ENCODE measurements at regions not wholly inside any gene's neighbourhood (a gene's known extent, or its start where the extent isn't known, plus 50 kb on each side); places are given as distances from the start of the nearest gene placed in this dataset.
"Not testable (repeated sequence)": the region's sequence is repeated elsewhere in the genome, so short reads cannot be mapped to it uniquely, and the experiment has no call there.

DNA sequence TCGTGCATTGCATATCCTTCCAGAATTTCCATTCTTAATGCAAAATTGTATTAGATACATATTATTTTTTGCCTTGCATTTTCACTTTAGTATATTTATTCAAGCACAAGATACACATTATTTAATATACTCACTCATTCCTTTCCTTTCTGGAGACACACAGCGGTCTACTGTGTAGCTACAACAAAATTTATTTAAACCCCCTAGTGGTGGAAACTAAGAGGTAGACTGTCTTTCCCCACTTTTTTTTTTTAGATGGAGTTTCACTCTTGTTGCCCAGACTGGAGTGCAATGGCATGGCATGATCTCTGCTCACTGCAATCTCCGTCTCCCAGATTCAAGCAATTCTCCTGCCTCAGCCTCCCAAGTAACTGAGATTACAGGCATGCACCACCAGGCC, 2040.3 kb upstream of the PCDH20 start:
- no peaks in the 10 kb centered on the region for H3K27me3 ChIP-seq
- H3K36me3 ChIP-seq, result no peaks in the 10 kb centered on the region
- no peak for TF ChIP-seq POLR2A (IDR thresholded peaks at IDR 0.05)
- TF ChIP-seq, protein P1, sequence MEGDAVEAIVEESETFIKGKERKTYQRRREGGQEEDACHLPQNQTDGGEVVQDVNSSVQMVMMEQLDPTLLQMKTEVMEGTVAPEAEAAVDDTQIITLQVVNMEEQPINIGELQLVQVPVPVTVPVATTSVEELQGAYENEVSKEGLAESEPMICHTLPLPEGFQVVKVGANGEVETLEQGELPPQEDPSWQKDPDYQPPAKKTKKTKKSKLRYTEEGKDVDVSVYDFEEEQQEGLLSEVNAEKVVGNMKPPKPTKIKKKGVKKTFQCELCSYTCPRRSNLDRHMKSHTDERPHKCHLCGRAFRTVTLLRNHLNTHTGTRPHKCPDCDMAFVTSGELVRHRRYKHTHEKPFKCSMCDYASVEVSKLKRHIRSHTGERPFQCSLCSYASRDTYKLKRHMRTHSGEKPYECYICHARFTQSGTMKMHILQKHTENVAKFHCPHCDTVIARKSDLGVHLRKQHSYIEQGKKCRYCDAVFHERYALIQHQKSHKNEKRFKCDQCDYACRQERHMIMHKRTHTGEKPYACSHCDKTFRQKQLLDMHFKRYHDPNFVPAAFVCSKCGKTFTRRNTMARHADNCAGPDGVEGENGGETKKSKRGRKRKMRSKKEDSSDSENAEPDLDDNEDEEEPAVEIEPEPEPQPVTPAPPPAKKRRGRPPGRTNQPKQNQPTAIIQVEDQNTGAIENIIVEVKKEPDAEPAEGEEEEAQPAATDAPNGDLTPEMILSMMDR (IDR thresholded peaks at IDR 0.05 in 4 of 5, conservative IDR thresholded peaks at IDR 0.05 in 1 of 5), result peak in 1 of 5 experiments; percentile 18
- ATAC-seq (no peak), DNase-seq (no peak)
- H3K27ac ChIP-seq, result no peak overlapping the region
- no peaks in the 10 kb centered on the region for H3K9me3 ChIP-seq
- H3K4me3 ChIP-seq, result no peak overlapping the region
- intact Hi-C loops (cut with DNase I; ENCODE audit: low total_unique reads) (no loop called here), in situ Hi-C loops (cut with MboI; ENCODE audit: low sequenced_read_pairs in 4 of 4) (no loop called here)
- H3K4me1 ChIP-seq, result no peaks in the 10 kb centered on the region

DNA sequence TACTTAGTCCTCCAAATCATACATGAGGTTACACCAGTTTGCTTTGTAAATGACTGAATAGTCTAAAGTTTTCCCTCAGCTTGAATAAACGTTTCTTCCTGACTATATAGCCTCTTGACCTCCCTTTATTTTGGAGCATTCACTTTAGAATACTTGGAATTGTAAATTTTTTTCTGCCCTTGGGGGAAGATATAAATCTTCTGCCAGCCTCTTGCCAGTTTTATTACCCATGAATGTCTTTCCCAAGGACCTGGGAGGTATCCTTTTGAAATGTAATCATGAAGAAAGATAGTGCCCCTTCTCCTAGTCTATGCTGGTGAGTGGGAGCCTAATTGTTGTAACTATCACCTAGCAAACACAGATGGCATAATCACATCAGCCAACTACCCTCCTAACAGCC, 2033.9 kb upstream of the PCDH20 start:
- Histone ChIP-seq H3K36me3 (no peaks in the 10 kb centered on the region), H3K27ac (no peak overlapping the region), H3K27me3 (no peaks in the 10 kb centered on the region), H3K4me1 (no peaks in the 10 kb centered on the region), H3K9me3 (no peaks in the 10 kb centered on the region), H3K4me3 (no peak overlapping the region)
- ATAC-seq, result no peak
- intact Hi-C loops (cut with DNase I; ENCODE audit: low total_unique reads) (no loop called here), in situ Hi-C loops (cut with MboI; ENCODE audit: low sequenced_read_pairs in 4 of 4) (no loop called here)
- DNase-seq, result no peak
- no peak for TF ChIP-seq POLR2A (IDR thresholded peaks at IDR 0.05)
- TF ChIP-seq, protein P1 (IDR thresholded peaks at IDR 0.05 in 4 of 5, conservative IDR thresholded peaks at IDR 0.05 in 1 of 5), result no peak

DNA sequence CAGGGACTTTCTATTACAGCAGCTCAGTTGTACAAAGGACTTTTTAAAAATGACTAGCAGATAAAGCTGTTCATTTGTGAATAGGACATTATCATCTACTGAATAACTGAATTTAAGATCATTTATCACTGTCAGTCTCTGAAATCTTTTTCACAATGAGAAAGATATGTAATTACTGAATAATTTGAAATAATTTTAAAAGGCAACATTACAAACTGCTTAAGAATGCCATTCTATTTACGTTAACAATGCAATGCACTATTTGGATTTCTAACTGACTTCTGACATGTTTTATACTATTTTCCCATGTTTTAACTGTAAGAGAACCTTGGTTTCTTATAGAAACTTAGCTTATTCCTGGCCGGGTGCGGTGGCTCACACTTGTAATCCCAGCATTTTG, 2033.0 kb upstream of the PCDH20 start:
- no peaks in the 10 kb centered on the region for H3K9me3 ChIP-seq
- no peaks in the 10 kb centered on the region for H3K27me3 ChIP-seq
- H3K4me1 ChIP-seq, result no peaks in the 10 kb centered on the region
- H3K4me3 ChIP-seq, result no peak overlapping the region
- in situ Hi-C loops (cut with MboI; ENCODE audit: low sequenced_read_pairs in 4 of 4) (no loop called here), intact Hi-C loops (cut with DNase I; ENCODE audit: low total_unique reads) (no loop called here)
- ATAC-seq, result no peak
- H3K27ac ChIP-seq, result no peak overlapping the region
- DNase-seq, result no peak
- no peaks in the 10 kb centered on the region for H3K36me3 ChIP-seq
- TF ChIP-seq, protein P1 (IDR thresholded peaks at IDR 0.05 in 4 of 5, conservative IDR thresholded peaks at IDR 0.05 in 1 of 5), result no peak
- TF ChIP-seq POLR2A (IDR thresholded peaks at IDR 0.05), result no peak

DNA sequence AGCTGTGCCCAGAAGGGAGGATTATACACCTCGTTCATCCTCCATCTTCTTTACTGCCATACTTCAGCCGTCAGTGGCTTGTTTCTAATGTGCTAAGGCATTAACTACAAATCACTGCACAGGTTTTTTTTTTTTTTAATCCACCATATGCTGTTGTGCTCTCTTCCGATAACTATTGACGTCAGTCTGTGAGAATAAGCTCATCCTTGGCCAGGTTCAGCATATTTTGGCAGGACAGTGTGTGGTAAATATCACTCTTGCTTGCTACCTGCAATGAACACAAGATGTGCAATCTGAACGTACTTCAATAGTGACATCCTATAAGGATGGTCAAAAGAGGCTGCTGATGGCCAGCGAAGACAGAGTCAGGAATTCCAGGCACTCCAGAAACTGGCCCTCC, 2030.7 kb upstream of the PCDH20 start:
- TF ChIP-seq, protein P1 (IDR thresholded peaks at IDR 0.05 in 4 of 5, conservative IDR thresholded peaks at IDR 0.05 in 1 of 5), result no peak
- no peak for TF ChIP-seq POLR2A (IDR thresholded peaks at IDR 0.05)
- Histone ChIP-seq H3K9me3 (no peaks in the 10 kb centered on the region), H3K36me3 (no peaks in the 10 kb centered on the region), H3K4me3 (no peak overlapping the region), H3K27me3 (no peaks in the 10 kb centered on the region), H3K27ac (no peak overlapping the region), H3K4me1 (no peaks in the 10 kb centered on the region)
- DNase-seq (no peak), ATAC-seq (no peak)
- in situ Hi-C loops (cut with MboI; ENCODE audit: low sequenced_read_pairs in 4 of 4), result no loop called here
- intact Hi-C loops (cut with DNase I; ENCODE audit: low total_unique reads), result no loop called here

DNA sequence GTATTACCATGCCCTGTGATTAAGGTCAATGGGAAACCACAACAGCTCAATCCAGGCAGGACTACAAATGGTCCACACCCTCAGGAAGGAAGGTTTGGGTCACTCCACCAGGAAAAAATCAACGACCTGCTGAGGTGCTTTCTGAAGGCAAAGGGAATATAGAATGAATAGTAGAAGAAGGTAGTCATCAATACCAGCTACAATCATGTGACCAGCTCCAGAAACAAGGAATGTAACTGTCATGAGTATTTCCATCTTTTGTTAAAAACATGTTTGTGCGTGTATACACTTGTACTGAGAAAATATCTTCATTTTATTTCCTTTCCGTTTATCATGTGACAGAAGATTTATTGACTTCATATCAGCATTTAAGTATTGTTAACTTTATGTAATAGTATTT, 2028.6 kb upstream of the PCDH20 start:
- in situ Hi-C loops (cut with MboI; ENCODE audit: low sequenced_read_pairs in 4 of 4), result not testable (repeated sequence)

More for the DNA sequence above, 2028.6 kb upstream of the PCDH20 start:
- ATAC-seq; H3K4me3 ChIP-seq; H3K27ac ChIP-seq; H3K4me1 ChIP-seq; intact Hi-C loops (cut with DNase I; ENCODE audit: low total_unique reads); H3K27me3 ChIP-seq; H3K9me3 ChIP-seq; H3K36me3 ChIP-seq; DNase-seq: not testable (repeated sequence)

Measured in gastrocnemius medialis (tissue), 4 donors.